ENCODE measurements at regions not wholly inside any gene's neighbourhood (a gene's known extent, or its start where the extent isn't known, plus 50 kb on each side); places are given as distances from the start of the nearest gene placed in this dataset.

- no peak overlapping the region for H3K4me3 ChIP-seq (ENCODE audit: low read depth, low read length)
- TF ChIP-seq CTCF (IDR thresholded peaks at IDR 0.05; ENCODE audit: insufficient read depth, low read length) = no peak
- no peak for DNase-seq (ENCODE audit: low read depth)
Measured at GRCh38 chr9:2939368-2939767, 95.5 kb upstream of the PUM3 start.

GRCh38 chr9:2936221-2936620, 92.3 kb upstream of the PUM3 start:
- no peak for DNase-seq (ENCODE audit: low read depth)
- H3K4me3 ChIP-seq (ENCODE audit: low read depth, low read length) = no peak overlapping the region
- no peak for TF ChIP-seq CTCF (IDR thresholded peaks at IDR 0.05; ENCODE audit: insufficient read depth, low read length)

GRCh38 chr9:2934883-2935282, 91.0 kb upstream of the PUM3 start:
- no peak for DNase-seq (ENCODE audit: low read depth)
- no peak for TF ChIP-seq CTCF (IDR thresholded peaks at IDR 0.05; ENCODE audit: insufficient read depth, low read length)
- no peak overlapping the region for H3K4me3 ChIP-seq (ENCODE audit: low read depth, low read length)

GRCh38 chr9:2934241-2934650, 90.4 kb upstream of the PUM3 start:
- DNase-seq (ENCODE audit: low read depth) = no peak
- no peak overlapping the region for H3K4me3 ChIP-seq (ENCODE audit: low read depth, low read length)
- no peak for TF ChIP-seq CTCF (IDR thresholded peaks at IDR 0.05; ENCODE audit: insufficient read depth, low read length)

- no peak for TF ChIP-seq CTCF (IDR thresholded peaks at IDR 0.05; ENCODE audit: insufficient read depth, low read length)
- no peak for DNase-seq (ENCODE audit: low read depth)
Measured at GRCh38 chr9:2933165-2934095, 89.5 kb upstream of the PUM3 start.

GRCh38 chr9:2928411-2928810, 84.5 kb upstream of the PUM3 start:
- no peak for TF ChIP-seq CTCF (IDR thresholded peaks at IDR 0.05; ENCODE audit: insufficient read depth, low read length)
- DNase-seq (ENCODE audit: low read depth) = no peak
- no peak overlapping the region for H3K4me3 ChIP-seq (ENCODE audit: low read depth, low read length)

More at GRCh38 chr9:2933165-2934095, 89.5 kb upstream of the PUM3 start:
- no peak overlapping the region for H3K4me3 ChIP-seq (ENCODE audit: low read depth, low read length)
